K562 (cell line): ENCODE measurements at regions not wholly inside any gene's neighbourhood (a gene's known extent, or its start where the extent isn't known, plus 50 kb on each side); places are given as distances from the start of the nearest gene placed in this dataset.

Experiments
- ATAC-seq: fragments of 200-7000 bp; cut with Tn5 transposase; 3 replicates; pipeline ENCODE4 v1.9.1; 2020; ENCODE audit warnings: moderate library complexity
- BruUV-seq: library from RNA; stranded (reverse); fragments of 400-500 nt; replicated peaks from 2 replicates; lab custom pipeline; 2021; lab: Mats Ljungman, UMichigan
- CTCF ChIA-PET: fragments of 300-600 bp; formaldehyde crosslinking; extraction: SDS; loops from one replicate; lab custom pipeline; 2021; ENCODE audit warnings: low intra/inter-chr PET ratio; lab: Yijun Ruan, JAX
- POLR2A ChIA-PET: fragments of 300-600, 350-650 bp; sonication (Branson Sonifier 250); formaldehyde crosslinking; extraction: SDS; loops from one replicate; lab custom pipeline; 2021; ENCODE audit warnings: antibody characterized with exemption, inconsistent platforms; lab: Yijun Ruan, JAX
- DNase-seq, 4 experiments: peaks; one replicate each; pipeline versions ENCODE4 v3.0.0 to v3.0.0-alpha.2; 2011 to 2018; ENCODE audit warnings: low spot score in 3 of 4, mixed read lengths in 3 of 4; ENCODE audit errors: extremely low read depth in 1 of 4
- FAIRE-seq: peaks from 2 replicates; lab custom pipeline; 2011; peaks lifted over from hg19 to GRCh38; lab: Jason Lieb, UNC
- H2AFZ ChIP-seq: 2 replicates; pipeline ENCODE4 v1.6.0; 2011; ENCODE audit warnings: low read depth, low read length, control low read depth, inconsistent platforms
- H3K27ac ChIP-seq: fragments of 200-600 bp; 3 replicates; pipeline ENCODE4 v1.8.0; 2011; ENCODE audit warnings: low read depth, mild to moderate bottlenecking, control low read depth, inconsistent platforms, low read length, moderate library complexity, mixed read lengths; ENCODE audit errors: extremely low read depth
- H3K27me3 ChIP-seq, 2 experiments: fragments of 300-600 bp in 1 of 2; 2 replicates in 1 of 2; 3 replicates in 1 of 2; pipeline versions ENCODE4 v1.6.0 to v1.8.0; 2011; ENCODE audit warnings: inconsistent platforms in 2 of 2, low read length in 2 of 2, mild to moderate bottlenecking in 1 of 2, mixed read lengths in 1 of 2, moderate library complexity in 1 of 2; ENCODE audit not compliant: control insufficient read depth in 2 of 2, insufficient read depth in 2 of 2
- H3K36me3 ChIP-seq: fragments of 300-600 bp; 3 replicates; pipeline ENCODE4 v1.8.0; 2011; ENCODE audit warnings: mild to moderate bottlenecking, low read length, inconsistent platforms; ENCODE audit not compliant: control insufficient read depth, insufficient read depth
- H3K4me1 ChIP-seq, 2 experiments: fragments of 200-600 bp in 1 of 2; replicated peaks in 1 of 2; 2 replicates in 1 of 2; 3 replicates in 1 of 2; pipeline versions ENCODE4 v1.5.1 to v1.8.0; 2011; ENCODE audit warnings: inconsistent platforms in 2 of 2, low read length in 2 of 2, mild to moderate bottlenecking in 1 of 2, mixed read lengths in 1 of 2, moderate library complexity in 1 of 2; ENCODE audit not compliant: control insufficient read depth in 2 of 2, insufficient read depth in 2 of 2
- H3K4me2 ChIP-seq: 2 replicates; pipeline ENCODE4 v1.6.1; 2011; ENCODE audit warnings: low read length, control low read depth, inconsistent platforms, mixed read lengths; ENCODE audit not compliant: insufficient read depth
- H3K4me3 ChIP-seq: fragments of 200-600 bp; sonication (generic), shearing (Covaris generic); 2 replicates; pipeline ENCODE4 v1.5.1; 2016; ENCODE audit warnings: control low read depth, inconsistent platforms
- H3K79me2 ChIP-seq: fragments of 200-600 bp; 3 replicates; pipeline ENCODE4 v1.8.0; 2011; ENCODE audit warnings: low read length, inconsistent platforms; ENCODE audit not compliant: control insufficient read depth, insufficient read depth
- H3K9ac ChIP-seq, 2 experiments: 2 replicates each; pipeline versions ENCODE4 v1.6.0 to v1.6.1; 2011; ENCODE audit warnings: low read depth in 2 of 2, low read length in 2 of 2, control low read depth in 1 of 2, inconsistent platforms in 1 of 2, mild to moderate bottlenecking in 1 of 2, mixed read lengths in 1 of 2; ENCODE audit not compliant: insufficient read depth in 1 of 2
- H3K9me1 ChIP-seq: one replicate; pipeline ENCODE4 v1.6.0; 2011; ENCODE audit warnings: inconsistent platforms, mild to moderate bottlenecking, low read length, moderate library complexity; ENCODE audit not compliant: control insufficient read depth, insufficient read depth
- H3K9me3 ChIP-seq: replicated peaks from 2 replicates; pipeline ENCODE4 v1.5.1; 2011; ENCODE audit warnings: low read depth, low read length, inconsistent platforms; ENCODE audit not compliant: control insufficient read depth, insufficient read depth
- H4K20me1 ChIP-seq: replicated peaks from 2 replicates; pipeline ENCODE4 v1.6.1; 2011; ENCODE audit warnings: low read length, inconsistent platforms, mixed read lengths; ENCODE audit not compliant: control insufficient read depth, insufficient read depth
- ETV6 ChIP-seq, 3 experiments: fragments of 150-350 bp in 1 of 3; sonication (generic) in 1 of 3; formaldehyde crosslinking in 1 of 3; IDR thresholded peaks; 2 replicates each; pipeline versions ENCODE4 v1.6.1 to v1.8.0; 2014 to 2022; ENCODE audit warnings: borderline replicate concordance in 2 of 3, low read depth in 2 of 3, antibody characterized with exemption in 1 of 3, low read length in 1 of 3, mild to moderate bottlenecking in 1 of 3, missing genetic modification reagents in 1 of 3
- FOXK2 ChIP-seq, 2 experiments: fragments of 450-650 bp; IDR thresholded peaks in 1 of 2; conservative IDR thresholded peaks in 1 of 2; 2 replicates each; pipeline ENCODE4 v1.6.1; 2016; ENCODE audit warnings: low read depth in 2 of 2, mild to moderate bottlenecking in 1 of 2
- HLTF ChIP-seq: fragments of 450-650 bp; IDR thresholded peaks from 2 replicates; pipeline ENCODE4 v1.6.1; 2016
- MXI1 ChIP-seq: IDR thresholded peaks from 2 replicates; pipeline ENCODE4 v1.6.1; 2011; ENCODE audit warnings: low read depth, mild to moderate bottlenecking, improper control_type of control experiment, low read length
- NUFIP1 ChIP-seq: fragments of 450-650 bp; IDR thresholded peaks from 2 replicates; pipeline ENCODE4 v1.6.1; 2018; ENCODE audit not compliant: partially characterized antibody
- RB1 ChIP-seq: fragments of 450-650 bp; IDR thresholded peaks from 2 replicates; pipeline ENCODE4 v1.6.1; 2017; ENCODE audit warnings: low read depth, mild to moderate bottlenecking
- RBM34 ChIP-seq: fragments of 200-400 bp; formaldehyde crosslinking; IDR thresholded peaks from 2 replicates; pipeline ENCODE4 v1.6.1; 2018; ENCODE audit warnings: low read length, borderline replicate concordance; ENCODE audit not compliant: insufficient read depth
- TEAD1 ChIP-seq, 2 experiments: fragments of 450-650 bp in 1 of 2; sonication (generic) in 1 of 2; formaldehyde crosslinking; IDR thresholded peaks; 2 replicates each; pipeline versions ENCODE4 v1.4.0 to v1.8.0; 2020 to 2022; ENCODE audit warnings: mild to moderate bottlenecking in 2 of 2, missing genetic modification reagents in 1 of 2
- ZNF274 ChIP-seq: IDR thresholded peaks from 2 replicates; pipeline ENCODE4 v1.6.1; 2011; ENCODE audit warnings: low read depth, mild to moderate bottlenecking, low read length, moderate library complexity, borderline replicate concordance
- ZNF507 ChIP-seq: conservative IDR thresholded peaks from 2 replicates; pipeline ENCODE4 v1.6.1; 2017; ENCODE audit warnings: missing genetic modification characterization, missing compliant biosample characterization
- ZNF589 ChIP-seq: fragments of 200-800 bp; sonication (Bioruptor generic); IDR thresholded peaks from 2 replicates; pipeline ENCODE4 v1.6.1; 2016; ENCODE audit warnings: low read depth, missing genetic modification characterization, missing compliant biosample characterization
- WGBS: fragments of 100-300 bp; shearing (Covaris generic); methylation state at CpG from one replicate; pipeline ENCODE4 v1.1.6; 2016; ENCODE audit warnings: low coverage, mixed read lengths; ENCODE audit not compliant: insufficient coverage; ENCODE audit errors: missing lambda C conversion rate; 5-methylcytosine and 5-hydroxymethylcytosine counted together
- in situ Hi-C: fragments of 300-500 bp; cut with MboI; formaldehyde crosslinking; loops from 4 replicates; pipeline ENCODE4 v1.15.0; 2018; ENCODE audit warnings: inconsistent platforms, mixed read lengths
- intact Hi-C: fragments of 100-400 bp; cut with micrococcal nuclease; formaldehyde crosslinking; loops from 2 replicates; pipeline ENCODE4 v1.14.2; 2022
- TF ChIP-seq, protein P1 (sequence below): fragments of 250-450 bp; sonication (Bioruptor Pico); IDR thresholded peaks from 2 replicates; pipeline ENCODE4 v1.5.1; 2021; ENCODE audit warnings: mild to moderate bottlenecking
- TF ChIP-seq, protein P2 (sequence below), 2 experiments: IDR thresholded peaks; 2 replicates each; pipeline ENCODE4 v1.6.1; 2012; ENCODE audit warnings: improper control_type of control experiment in 2 of 2, low read depth in 2 of 2, low read length in 2 of 2, borderline replicate concordance in 1 of 2

DNA sequence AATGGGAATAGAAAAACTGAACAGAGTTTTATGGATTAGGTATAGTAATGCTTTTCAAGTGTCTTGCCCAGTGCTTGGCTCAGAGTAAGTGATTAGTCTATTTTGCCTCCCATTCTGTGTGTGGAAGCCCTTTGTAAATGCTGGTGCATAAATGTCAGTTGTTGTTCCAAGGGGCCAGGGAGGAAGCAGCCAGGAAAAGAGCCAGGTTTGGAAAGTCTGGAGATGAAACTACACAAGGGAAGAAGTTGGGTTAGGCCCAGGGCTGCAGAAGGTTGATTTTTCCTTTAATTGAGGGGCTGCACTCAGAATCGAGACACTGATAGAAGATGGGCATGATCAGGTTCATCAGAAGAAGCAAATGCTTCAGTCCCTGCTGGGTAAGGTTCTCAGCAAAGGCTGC, 484.0 kb downstream of the OLFM4 start:
- H4K20me1 ChIP-seq: no peaks in the 10 kb centered on the region
- H3K79me2 ChIP-seq: no peaks in the 10 kb centered on the region
- H3K9me3 ChIP-seq: no peaks in the 10 kb centered on the region
- no peak overlapping the region for H3K4me3 ChIP-seq
- H3K9me1 ChIP-seq: no peaks in the 10 kb centered on the region
- ATAC-seq (no peak), FAIRE-seq (no peak), DNase-seq (no peak)
- ChIA-PET POLR2A (no interaction called here), CTCF (no interaction called here)
- H3K9ac ChIP-seq: no peak overlapping the region
- no peak overlapping the region for H2AFZ ChIP-seq
- no peaks in the 10 kb centered on the region for H3K27me3 ChIP-seq
- H3K4me1 ChIP-seq: no peaks in the 10 kb centered on the region
- intact Hi-C loops: no loop called here
- BruUV-seq: no TSS peak
- TF ChIP-seq ZNF589 (CRISPR knock-in tag) (no peak), RB1 (no peak), RBM34 (no peak), ZNF274 (no peak), TEAD1 (CRISPR knock-in tag; IDR thresholded peaks at IDR 0.05) (no peak), MXI1 (no peak), FOXK2 (conservative IDR thresholded peaks at IDR 0.05 in 1 of 2, IDR thresholded peaks at IDR 0.05 in 1 of 2; ENCODE audit: low read depth in 2 of 2) (no peak), NUFIP1 (no peak), HLTF (no peak), ZNF507 (tag) (no peak), ETV6 (IDR thresholded peaks at IDR 0.05; ENCODE audit: borderline replicate concordance in 1 of 2, low read depth in 2 of 2, low read length in 1 of 2) (no peak), ETV6 (CRISPR knock-in tag; IDR thresholded peaks at IDR 0.05; ENCODE audit: borderline replicate concordance) (no peak)
- TF ChIP-seq, protein P1, sequence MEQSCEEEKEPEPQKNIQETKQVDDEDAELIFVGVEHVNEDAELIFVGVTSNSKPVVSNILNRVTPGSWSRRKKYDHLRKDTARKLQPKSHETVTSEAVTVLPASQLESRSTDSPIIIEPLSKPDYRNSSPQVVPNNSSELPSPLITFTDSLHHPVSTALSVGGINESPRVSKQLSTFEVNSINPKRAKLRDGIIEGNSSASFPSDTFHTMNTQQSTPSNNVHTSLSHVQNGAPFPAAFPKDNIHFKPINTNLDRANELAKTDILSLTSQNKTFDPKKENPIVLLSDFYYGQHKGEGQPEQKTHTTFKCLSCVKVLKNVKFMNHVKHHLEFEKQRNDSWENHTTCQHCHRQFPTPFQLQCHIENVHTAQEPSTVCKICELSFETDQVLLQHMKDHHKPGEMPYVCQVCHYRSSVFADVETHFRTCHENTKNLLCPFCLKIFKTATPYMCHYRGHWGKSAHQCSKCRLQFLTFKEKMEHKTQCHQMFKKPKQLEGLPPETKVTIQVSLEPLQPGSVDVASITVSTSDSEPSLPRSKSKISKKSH (CRISPR knock-in tag): no peak
- TF ChIP-seq, protein P2, sequence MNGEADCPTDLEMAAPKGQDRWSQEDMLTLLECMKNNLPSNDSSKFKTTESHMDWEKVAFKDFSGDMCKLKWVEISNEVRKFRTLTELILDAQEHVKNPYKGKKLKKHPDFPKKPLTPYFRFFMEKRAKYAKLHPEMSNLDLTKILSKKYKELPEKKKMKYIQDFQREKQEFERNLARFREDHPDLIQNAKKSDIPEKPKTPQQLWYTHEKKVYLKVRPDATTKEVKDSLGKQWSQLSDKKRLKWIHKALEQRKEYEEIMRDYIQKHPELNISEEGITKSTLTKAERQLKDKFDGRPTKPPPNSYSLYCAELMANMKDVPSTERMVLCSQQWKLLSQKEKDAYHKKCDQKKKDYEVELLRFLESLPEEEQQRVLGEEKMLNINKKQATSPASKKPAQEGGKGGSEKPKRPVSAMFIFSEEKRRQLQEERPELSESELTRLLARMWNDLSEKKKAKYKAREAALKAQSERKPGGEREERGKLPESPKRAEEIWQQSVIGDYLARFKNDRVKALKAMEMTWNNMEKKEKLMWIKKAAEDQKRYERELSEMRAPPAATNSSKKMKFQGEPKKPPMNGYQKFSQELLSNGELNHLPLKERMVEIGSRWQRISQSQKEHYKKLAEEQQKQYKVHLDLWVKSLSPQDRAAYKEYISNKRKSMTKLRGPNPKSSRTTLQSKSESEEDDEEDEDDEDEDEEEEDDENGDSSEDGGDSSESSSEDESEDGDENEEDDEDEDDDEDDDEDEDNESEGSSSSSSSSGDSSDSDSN (IDR thresholded peaks at IDR 0.05; ENCODE audit: borderline replicate concordance in 1 of 2, low read depth in 2 of 2, low read length in 2 of 2): no peak
- 0% methylated on average over 1 of the region's 1 CpG for WGBS
- in situ Hi-C loops: no loop called here
- H3K4me2 ChIP-seq: no peak overlapping the region
- no peaks in the 10 kb centered on the region for H3K36me3 ChIP-seq
- no peak overlapping the region for H3K27ac ChIP-seq
